Neuronal stem cell (in vitro differentiated cells): ENCODE measurements at regions not wholly inside any gene's neighbourhood (a gene's known extent, or its start where the extent isn't known, plus 50 kb on each side); places are given as distances from the start of the nearest gene placed in this dataset.

Experiments used
- DNase-seq: peaks from one replicate; pipeline ENCODE4 v3.0.0-alpha.2; 2013; ENCODE audit warnings: low spot score
- H2AFZ ChIP-seq: one replicate; pipeline ENCODE4 v1.6.1; 2013; ENCODE audit warnings: mild to moderate bottlenecking, low read length, inconsistent platforms
- H2AK5ac ChIP-seq: 2 replicates; pipeline ENCODE4 v1.6.1; 2013; ENCODE audit warnings: low read depth, mild to moderate bottlenecking, inconsistent platforms, low read length, moderate library complexity, mixed read lengths
- H2BK120ac ChIP-seq: 2 replicates; pipeline ENCODE4 v1.6.1; 2013; ENCODE audit warnings: low read depth, mild to moderate bottlenecking, inconsistent platforms, low read length, moderate library complexity, mixed read lengths
- H2BK12ac ChIP-seq: one replicate; pipeline ENCODE4 v1.6.1; 2013; ENCODE audit warnings: low read length, inconsistent platforms
- H2BK15ac ChIP-seq: 2 replicates; pipeline ENCODE4 v1.6.1; 2013; ENCODE audit warnings: mild to moderate bottlenecking, low read length, inconsistent platforms, mixed read lengths
- H2BK5ac ChIP-seq: one replicate; pipeline ENCODE4 v1.6.1; 2013; ENCODE audit warnings: inconsistent platforms, mild to moderate bottlenecking, low read length, moderate library complexity
- H3K14ac ChIP-seq: one replicate; pipeline ENCODE4 v1.6.1; 2013; ENCODE audit warnings: low read length, inconsistent platforms
- H3K18ac ChIP-seq: 2 replicates; pipeline ENCODE4 v1.6.1; 2013; ENCODE audit warnings: low read length, inconsistent platforms
- H3K23ac ChIP-seq: 2 replicates; pipeline ENCODE4 v1.6.1; 2013; ENCODE audit warnings: low read depth, mild to moderate bottlenecking, mixed read lengths, low read length, inconsistent platforms; ENCODE audit not compliant: poor library complexity
- H3K27ac ChIP-seq: replicated peaks from 3 replicates; pipeline ENCODE4 v1.5.1; 2013; ENCODE audit warnings: low read length, inconsistent platforms
- H3K27me3 ChIP-seq, 3 experiments: 2 replicates each; pipeline ENCODE4 v1.6.1; 2013; ENCODE audit warnings: low read length in 3 of 3, mild to moderate bottlenecking in 2 of 3, inconsistent platforms in 1 of 3, low read depth in 1 of 3, mixed read lengths in 1 of 3, moderate library complexity in 1 of 3; ENCODE audit not compliant: control insufficient read depth in 3 of 3, insufficient read depth in 3 of 3
- H3K36me3 ChIP-seq, 2 donors: replicated peaks in 1 of 2; 2 replicates each; pipeline ENCODE4 v1.6.1; 2013; ENCODE audit warnings: low read length in 2 of 2; ENCODE audit not compliant: control insufficient read depth in 2 of 2, insufficient read depth in 2 of 2
- H3K4ac ChIP-seq: 2 replicates; pipeline ENCODE4 v1.6.1; 2013; ENCODE audit warnings: inconsistent platforms, mild to moderate bottlenecking, low read length, moderate library complexity
- H3K4me1 ChIP-seq, 2 donors: 1 replicate in 1 of 2; 2 replicates in 1 of 2; pipeline ENCODE4 v1.6.1; 2013; ENCODE audit warnings: low read length in 2 of 2, low read depth in 1 of 2; ENCODE audit not compliant: control insufficient read depth in 2 of 2, insufficient read depth in 1 of 2
- H3K4me2 ChIP-seq: one replicate; pipeline ENCODE4 v1.6.1; 2013; ENCODE audit warnings: mild to moderate bottlenecking, low read length, inconsistent platforms; ENCODE audit not compliant: insufficient read depth, poor library complexity, severe bottlenecking
- H3K4me3 ChIP-seq, 2 donors: 2 replicates each; pipeline ENCODE4 v1.5.1; 2013; ENCODE audit warnings: low read length in 2 of 2, mild to moderate bottlenecking in 2 of 2, inconsistent platforms in 1 of 2, moderate library complexity in 1 of 2
- H3K79me1 ChIP-seq: one replicate; pipeline ENCODE4 v1.6.1; 2013; ENCODE audit warnings: low read depth, mild to moderate bottlenecking, inconsistent platforms, low read length, moderate library complexity
- H3K9ac ChIP-seq: one replicate; pipeline ENCODE4 v1.6.1; 2013; ENCODE audit warnings: mild to moderate bottlenecking, low read depth, low read length, inconsistent platforms; ENCODE audit not compliant: poor library complexity
- H3K9me3 ChIP-seq, 2 donors: replicated peaks in 1 of 2; 2 replicates each; pipeline versions ENCODE3 to v1.6.1; 2013; ENCODE audit warnings: low read length in 2 of 2, mild to moderate bottlenecking in 2 of 2, inconsistent platforms in 1 of 2, low read depth in 1 of 2, mixed read lengths in 1 of 2, moderate library complexity in 1 of 2; ENCODE audit not compliant: control insufficient read depth in 2 of 2, insufficient read depth in 1 of 2
- H4K8ac ChIP-seq: one replicate; pipeline ENCODE4 v1.6.1; 2013; ENCODE audit warnings: low read depth, mild to moderate bottlenecking, inconsistent platforms, low read length, moderate library complexity
- H4K91ac ChIP-seq: one replicate; pipeline ENCODE4 v1.6.1; 2013; ENCODE audit warnings: low read length, low read depth, mild to moderate bottlenecking, inconsistent platforms; ENCODE audit not compliant: poor library complexity
- WGBS, 2 donors: extraction: QIAGEN DNeasy Blood & Tissue Kit; methylation state at CpG; one replicate each; pipeline ENCODE4 v1.1.7; 2013; ENCODE audit warnings: missing lambda C conversion rate in 2 of 2, mixed read lengths in 1 of 2; ENCODE audit not compliant: insufficient read length in 2 of 2, insufficient replicate concordance in 1 of 2; ENCODE audit errors: extremely low coverage in 2 of 2; 5-methylcytosine and 5-hydroxymethylcytosine counted together

DNA sequence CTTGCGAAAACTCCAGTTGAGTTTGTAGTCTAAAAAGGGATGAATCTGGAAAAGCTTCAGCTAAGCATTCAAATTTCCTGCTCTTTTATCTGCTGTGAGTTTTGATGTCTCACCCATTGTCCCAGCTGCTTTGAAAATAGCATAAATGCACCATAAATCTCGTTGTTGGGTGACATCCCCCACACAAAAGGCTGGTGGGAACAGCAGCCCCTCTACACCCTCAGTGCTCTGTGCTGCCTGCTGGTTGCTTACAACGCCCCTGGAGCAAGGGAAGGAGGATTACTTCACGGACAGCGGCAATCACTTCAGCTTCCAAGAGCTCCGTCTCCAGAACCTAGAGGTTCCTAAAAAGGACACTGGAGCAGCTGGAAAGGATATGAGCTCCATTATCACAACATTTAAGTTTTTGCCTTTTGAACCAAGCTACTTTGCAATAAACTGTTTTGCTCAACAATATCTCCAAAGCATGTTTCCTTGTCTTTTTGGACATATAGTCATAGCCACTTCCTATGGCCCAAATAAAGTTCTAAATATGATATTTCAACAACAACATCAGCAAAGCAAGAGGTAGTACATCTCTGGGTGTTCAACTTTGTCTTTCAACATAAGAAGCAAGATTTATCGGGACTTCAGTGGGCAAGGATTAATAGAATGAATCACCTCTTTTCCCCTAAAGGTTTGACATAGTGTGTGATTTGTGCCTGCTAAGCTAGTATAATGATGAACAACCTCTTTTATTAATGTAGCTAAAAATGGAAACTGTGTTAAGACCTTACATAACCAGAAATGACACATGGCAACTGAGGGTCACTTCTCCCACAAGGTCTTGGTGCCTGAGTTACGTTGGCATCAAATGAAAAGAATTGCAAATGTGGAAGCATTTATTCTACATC lies 413.5 kb downstream of the TXNL1 start:
- Histone ChIP-seq H3K9ac (no peak overlapping the region), H2BK120ac (no peak overlapping the region), H2BK5ac (no peak overlapping the region), H3K23ac (no peak overlapping the region), H3K36me3 (no peaks in the 10 kb centered on the region), H4K91ac (no peak overlapping the region), H3K79me1 (no peaks in the 10 kb centered on the region), H2AK5ac (no peak overlapping the region), H3K27ac (no peak overlapping the region), H3K27me3 (no peaks in the 10 kb centered on the region), H3K4me3 (no peak overlapping the region), H4K8ac (no peak overlapping the region), H2BK15ac (no peak overlapping the region), H3K14ac (no peak overlapping the region), H3K4me1 (peaks cover 2 to 5% of the 10 kb centered on the region in 2 donors), H3K18ac (no peak overlapping the region), H2BK12ac (no peak overlapping the region), H3K4me2 (no peak overlapping the region), H3K4ac (no peak overlapping the region), H2AFZ (peak overlapping the region; percentile 44), H3K9me3 (peaks cover 0 to 2% of the 10 kb centered on the region in 2 donors)
- WGBS, 2 donors = no CpG with 5 or more reads among the region's 8 CpGs
- no peak for DNase-seq

DNA sequence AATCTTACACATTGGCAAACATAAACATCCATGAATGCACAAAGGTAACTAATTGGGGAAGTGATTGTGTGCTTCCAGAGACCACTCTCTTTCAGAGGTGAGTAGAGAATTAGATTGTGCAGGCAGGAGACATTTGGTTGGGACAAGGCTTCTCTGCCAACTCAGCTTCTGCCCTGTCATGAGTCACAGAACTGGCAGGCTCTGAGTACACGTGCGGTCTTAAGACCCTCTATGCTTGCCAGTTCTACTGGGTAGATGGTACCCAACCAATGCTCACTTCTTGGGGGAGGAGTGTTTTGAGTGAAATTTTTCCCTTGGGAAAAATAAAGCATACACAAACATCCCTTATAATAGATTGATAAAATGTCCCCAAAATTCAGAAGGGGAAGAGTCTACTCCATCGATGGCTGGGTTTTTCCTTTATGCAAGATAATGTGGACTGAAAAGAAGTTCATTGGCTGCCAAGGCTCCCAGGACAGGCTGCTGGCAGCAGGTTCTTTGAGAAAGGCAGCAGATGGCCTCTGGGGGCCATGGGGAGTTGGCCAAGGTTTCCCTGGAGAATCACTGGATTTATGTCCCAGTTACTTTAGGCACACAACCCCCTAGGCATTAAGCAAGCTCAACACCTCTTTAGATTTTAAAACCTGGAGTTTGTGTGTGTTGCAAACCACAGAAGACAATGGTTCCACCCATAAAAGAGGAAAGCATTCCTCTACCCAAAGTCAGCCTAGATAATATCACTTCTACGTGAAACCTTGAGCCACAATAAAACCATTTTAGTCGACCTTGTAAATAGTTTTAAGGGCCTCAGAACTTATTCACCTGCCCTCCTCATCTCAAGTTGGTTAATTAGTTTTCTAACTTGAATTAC lies 417.0 kb downstream of the TXNL1 start:
- H3K4me2 ChIP-seq = no peak overlapping the region
- no peak overlapping the region for H4K91ac ChIP-seq
- no peak overlapping the region for H2BK5ac ChIP-seq
- H3K27me3 ChIP-seq = no peaks in the 10 kb centered on the region
- H3K4ac ChIP-seq = no peak overlapping the region
- H3K14ac ChIP-seq = no peak overlapping the region
- H2AK5ac ChIP-seq = no peak overlapping the region
- H2BK15ac ChIP-seq = no peak overlapping the region
- H2BK120ac ChIP-seq = no peak overlapping the region
- no peak overlapping the region for H2BK12ac ChIP-seq
- no peaks in the 10 kb centered on the region for H3K79me1 ChIP-seq
- WGBS, 2 donors = no CpG with 5 or more reads among the region's 5 CpGs
- H3K18ac ChIP-seq = no peak overlapping the region
- H3K4me3 ChIP-seq = no peak overlapping the region
- H4K8ac ChIP-seq = no peak overlapping the region
- H2AFZ ChIP-seq = no peak overlapping the region
- no peak overlapping the region for H3K9ac ChIP-seq
- peaks cover 2 to 5% of the 10 kb centered on the region in 2 donors for H3K4me1 ChIP-seq
- no peaks in the 10 kb centered on the region for H3K36me3 ChIP-seq
- H3K9me3 ChIP-seq = peaks cover 2 to 4% of the 10 kb centered on the region in 2 donors
- H3K27ac ChIP-seq = no peak overlapping the region
- no peak for DNase-seq
- H3K23ac ChIP-seq = no peak overlapping the region

GRCh38 chr18:56217406-56217805 lies 421.0 kb downstream of the TXNL1 start:
- H2BK120ac ChIP-seq = no peak overlapping the region
- peaks cover 0 to 8% of the 10 kb centered on the region in 2 donors for H3K9me3 ChIP-seq
- no peak overlapping the region for H3K4me2 ChIP-seq
- no peak overlapping the region for H2BK12ac ChIP-seq
- no peak overlapping the region for H3K27ac ChIP-seq
- no peak overlapping the region for H3K23ac ChIP-seq
- WGBS, 2 donors = no CpG with 5 or more reads among the region's 1 CpG
- no peak overlapping the region for H2BK15ac ChIP-seq
- no peak overlapping the region for H3K4ac ChIP-seq
- no peak overlapping the region for H2AFZ ChIP-seq
- no peaks in the 10 kb centered on the region for H3K4me1 ChIP-seq
- H4K91ac ChIP-seq = no peak overlapping the region
- no peak overlapping the region for H2BK5ac ChIP-seq
- H3K79me1 ChIP-seq = no peaks in the 10 kb centered on the region
- no peak for DNase-seq
- H4K8ac ChIP-seq = no peak overlapping the region
- no peak overlapping the region for H3K4me3 ChIP-seq
- H3K9ac ChIP-seq = no peak overlapping the region
- H3K14ac ChIP-seq = no peak overlapping the region
- no peak overlapping the region for H2AK5ac ChIP-seq
- no peaks in the 10 kb centered on the region for H3K36me3 ChIP-seq
- no peak overlapping the region for H3K18ac ChIP-seq
- H3K27me3 ChIP-seq = no peaks in the 10 kb centered on the region

DNA sequence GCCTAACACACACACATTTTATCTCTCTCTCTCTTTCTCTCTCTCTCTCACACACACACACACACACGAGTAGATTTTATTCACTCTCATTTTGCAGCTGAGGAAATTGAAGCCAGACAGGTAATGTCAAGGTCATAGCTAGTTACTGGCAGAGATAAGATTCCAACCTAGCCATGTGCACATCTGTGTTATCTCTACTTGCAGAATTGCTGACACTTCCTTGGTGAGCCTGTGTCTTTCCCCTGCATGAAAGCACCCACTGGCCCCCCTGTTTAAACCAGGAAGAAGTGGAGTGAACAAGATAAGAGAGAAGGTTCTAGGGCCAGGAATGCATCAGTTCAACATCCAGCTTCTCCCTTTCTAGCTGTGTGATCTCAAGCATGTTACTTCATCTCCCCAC lies 423.7 kb downstream of the TXNL1 start:
- Histone ChIP-seq H2AK5ac (no peak overlapping the region), H3K4ac (no peak overlapping the region), H3K79me1 (no peaks in the 10 kb centered on the region), H3K9me3 (peaks cover 0 to 8% of the 10 kb centered on the region in 2 donors), H3K4me1 (no peaks in the 10 kb centered on the region), H3K27me3 (no peaks in the 10 kb centered on the region), H3K18ac (no peak overlapping the region), H4K91ac (no peak overlapping the region), H2BK5ac (no peak overlapping the region), H3K14ac (no peak overlapping the region), H2BK15ac (no peak overlapping the region), H3K36me3 (no peaks in the 10 kb centered on the region), H4K8ac (no peak overlapping the region), H2BK120ac (no peak overlapping the region), H2AFZ (no peak overlapping the region), H3K9ac (no peak overlapping the region), H2BK12ac (no peak overlapping the region), H3K4me3 (no peak overlapping the region), H3K23ac (no peak overlapping the region), H3K27ac (no peak overlapping the region), H3K4me2 (no peak overlapping the region)
- no peak for DNase-seq
- no CpG with 5 or more reads among the region's 1 CpG for WGBS, 2 donors
